Mucosa of gallbladder (tissue), 1 donor: ENCODE measurements at regions not wholly inside any gene's neighbourhood (a gene's known extent, or its start where the extent isn't known, plus 50 kb on each side); places are given as distances from the start of the nearest gene placed in this dataset.

Experiments used
- DNase-seq: peaks from one replicate; pipeline ENCODE4 v3.0.0-alpha.2; 2020; ENCODE audit warnings: low spot score
- donor health status: DM: no; HTN: no; CAD: no.

DNA sequence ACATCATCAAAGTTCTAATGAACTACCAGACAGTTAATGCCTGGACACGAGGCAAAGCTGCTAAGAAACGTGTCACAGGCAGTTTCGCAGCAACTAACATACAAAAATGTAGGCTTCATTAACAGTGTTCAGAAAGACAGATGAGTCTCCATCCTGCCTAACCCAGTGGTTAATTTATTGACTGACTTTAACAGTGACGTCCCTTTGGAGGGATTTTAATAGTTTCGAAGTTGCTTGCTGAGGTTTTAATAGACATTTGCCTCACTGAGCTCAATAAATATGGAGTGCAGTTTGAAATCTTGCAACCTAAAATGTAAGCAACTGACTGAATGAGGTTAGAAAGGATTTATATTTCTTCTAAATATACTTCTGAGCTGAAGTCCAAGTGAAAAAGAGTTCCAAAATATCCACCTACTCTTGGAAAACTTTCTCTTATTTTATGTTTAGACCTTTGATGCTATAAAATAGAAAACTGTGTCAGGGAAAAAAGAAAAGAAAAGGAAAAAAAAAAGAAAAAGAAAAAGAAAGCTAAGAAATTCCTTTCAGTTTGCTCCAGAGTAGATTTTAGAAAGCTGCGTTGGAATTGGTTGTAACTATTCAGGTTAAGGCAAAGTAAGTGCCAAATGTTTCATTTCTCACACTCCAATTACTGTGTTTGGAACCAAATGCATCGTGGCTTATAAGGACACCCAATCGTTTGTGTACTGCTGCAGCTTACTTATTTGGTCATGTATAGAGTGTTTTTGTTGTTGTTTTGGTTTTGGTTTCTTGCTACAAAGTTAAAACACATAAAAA is 2016.6 kb downstream of the MAT2B start:
- no peak for DNase-seq

DNA sequence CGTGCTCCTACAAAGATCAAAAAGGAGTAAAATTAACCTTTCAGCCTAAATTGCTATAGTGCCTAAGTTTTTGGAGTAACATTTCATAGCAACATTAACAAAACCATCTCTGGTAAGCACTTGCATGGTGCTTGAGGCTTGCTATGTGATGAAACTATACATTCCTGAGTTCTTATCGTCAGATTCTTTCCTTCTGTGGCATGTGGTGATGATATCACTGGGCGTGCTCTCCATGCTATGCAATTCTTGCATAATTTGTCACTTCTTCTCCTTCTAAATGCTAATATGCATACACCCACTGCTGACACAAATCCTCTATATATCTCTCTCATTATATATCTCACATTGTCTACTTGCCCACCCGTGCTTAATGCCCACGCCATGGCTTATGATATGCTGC is 2019.9 kb downstream of the MAT2B start:
- DNase-seq, result no peak

DNA sequence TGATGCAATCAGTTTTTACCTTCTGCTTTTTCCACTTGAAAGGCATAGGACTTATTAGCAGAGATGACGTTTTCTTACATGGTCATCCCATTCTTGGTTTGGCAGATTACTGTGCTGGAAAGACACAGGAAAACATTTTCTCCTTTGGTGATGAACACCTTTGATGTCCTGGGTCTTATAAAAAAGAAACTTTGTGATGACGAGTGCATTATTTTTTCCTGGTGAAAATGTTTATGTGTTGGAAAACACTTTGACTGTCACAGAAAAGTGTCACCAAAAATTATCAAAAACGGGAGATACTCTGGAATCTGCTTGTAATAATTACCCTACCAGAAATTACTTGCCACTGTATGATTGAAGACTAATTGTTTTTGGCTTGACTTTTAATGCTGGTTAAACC is 2020.9 kb downstream of the MAT2B start:
- DNase-seq, result no peak

DNA sequence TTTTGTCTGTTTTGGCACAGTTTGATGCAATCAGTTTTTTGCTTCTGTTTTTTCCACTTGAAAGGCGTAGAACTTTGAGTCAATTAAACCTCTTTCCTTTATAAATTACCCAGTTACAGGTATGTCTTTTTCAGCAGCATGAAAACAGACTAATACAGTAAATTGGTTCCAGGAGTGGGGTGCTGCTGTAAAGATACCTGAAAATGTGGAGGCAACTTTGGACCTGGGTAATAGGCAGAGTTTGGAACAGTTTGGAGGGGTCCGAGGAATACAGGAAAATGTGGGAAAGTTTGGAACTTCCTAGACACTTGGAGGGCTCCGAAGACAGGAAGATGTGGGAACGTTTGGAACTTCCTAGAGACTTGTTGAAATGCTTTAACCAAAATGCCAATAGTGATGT is 2022.2 kb downstream of the MAT2B start:
- no peak for DNase-seq

DNA sequence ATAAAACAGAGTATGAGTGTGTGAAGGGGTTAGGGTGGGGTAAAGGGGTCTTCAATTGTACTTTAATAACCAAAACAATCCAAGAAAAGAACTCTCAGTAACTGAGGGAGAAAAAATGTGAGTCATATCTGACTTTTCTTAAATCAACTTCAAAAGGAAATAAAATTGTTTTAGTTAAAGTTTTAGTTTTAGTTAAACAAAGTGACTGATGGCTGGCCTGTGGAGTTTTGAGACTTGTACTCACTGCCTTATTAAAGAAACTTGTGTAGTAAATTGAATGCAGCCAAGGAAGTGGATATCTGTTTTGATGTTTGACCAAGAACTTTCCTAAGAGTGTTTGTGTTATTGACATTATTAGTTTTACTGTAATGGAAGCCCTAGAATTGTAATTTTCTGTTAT is 2032.6 kb downstream of the MAT2B start:
- DNase-seq, result no peak

DNA sequence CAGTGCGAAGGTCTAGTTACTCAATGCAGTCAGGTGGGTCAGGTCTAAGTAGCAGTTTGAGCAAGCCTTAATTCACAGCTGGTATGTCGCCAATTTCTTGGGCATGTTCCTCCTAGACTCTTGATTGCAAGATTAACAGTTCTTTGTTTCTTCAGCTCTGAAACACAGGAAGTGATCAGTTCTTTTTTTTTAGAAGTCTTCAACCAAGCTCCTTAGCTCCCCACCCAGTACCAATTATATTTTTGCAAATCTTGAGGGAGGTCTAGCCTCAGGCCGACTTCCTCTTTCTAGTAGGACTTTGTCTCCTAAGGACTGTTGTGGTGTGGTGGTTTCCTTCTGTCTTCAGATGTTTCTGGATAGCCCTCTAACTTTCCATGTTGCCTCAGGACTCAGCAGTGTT is 2054.2 kb downstream of the MAT2B start:
- DNase-seq, result no peak

DNA sequence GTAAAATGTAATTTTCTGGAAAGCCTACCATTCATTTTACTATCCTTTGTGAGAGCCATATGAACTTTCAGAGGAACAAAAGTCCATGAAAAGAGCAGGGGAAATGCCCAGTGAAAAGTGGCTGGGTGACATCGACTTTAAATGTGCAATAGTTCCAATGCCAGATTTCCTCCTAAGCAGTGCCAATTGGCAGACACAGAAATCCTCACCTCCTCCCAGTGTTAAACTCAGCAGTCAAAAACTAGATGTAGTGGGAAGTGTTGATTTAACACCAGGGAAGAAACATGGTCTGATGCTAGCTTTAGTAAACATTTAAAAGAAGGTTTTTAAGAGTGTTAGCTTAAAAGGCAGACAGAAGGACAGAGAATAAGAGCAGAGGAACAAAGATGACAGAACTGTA is 2055.2 kb downstream of the MAT2B start:
- no peak for DNase-seq

DNA sequence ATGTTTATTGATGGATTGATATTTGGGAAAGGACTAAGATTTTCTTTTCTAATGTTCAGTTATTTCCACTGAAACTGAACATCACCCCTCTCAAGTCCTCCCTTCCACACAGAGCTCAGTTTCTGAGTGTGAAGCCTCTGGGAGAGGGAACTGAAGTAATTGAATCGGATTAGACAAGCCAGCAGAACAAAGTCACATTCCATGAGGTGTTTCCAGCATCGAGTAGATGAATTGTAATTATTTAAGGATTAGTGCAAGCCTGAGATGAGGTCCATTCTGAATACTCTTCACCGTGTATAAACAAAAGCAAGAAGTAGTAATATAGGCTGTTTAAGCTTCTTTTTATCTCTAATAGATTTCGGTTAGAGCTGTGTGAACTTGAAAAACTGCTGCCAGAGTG is 2060.5 kb downstream of the MAT2B start:
- no peak for DNase-seq

DNA sequence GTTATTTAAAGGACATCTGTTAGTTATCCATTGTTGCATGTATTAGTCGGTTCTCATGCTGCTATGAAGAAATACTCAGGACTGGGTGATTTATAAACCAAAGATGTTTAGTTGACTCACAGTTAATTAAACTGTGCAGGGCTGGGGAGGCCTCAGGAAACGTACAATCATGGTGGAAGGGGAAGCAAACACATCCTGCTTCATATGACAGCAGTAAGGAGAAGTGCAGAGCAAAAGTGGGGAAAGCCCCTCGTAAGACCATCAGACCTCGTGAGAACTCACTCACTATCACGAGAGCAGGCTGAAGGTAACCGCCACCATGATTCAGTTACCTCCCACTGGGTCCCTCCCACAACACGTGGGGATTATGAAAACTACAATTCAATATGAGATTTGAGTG is 2064.1 kb downstream of the MAT2B start:
- DNase-seq, result no peak

DNA sequence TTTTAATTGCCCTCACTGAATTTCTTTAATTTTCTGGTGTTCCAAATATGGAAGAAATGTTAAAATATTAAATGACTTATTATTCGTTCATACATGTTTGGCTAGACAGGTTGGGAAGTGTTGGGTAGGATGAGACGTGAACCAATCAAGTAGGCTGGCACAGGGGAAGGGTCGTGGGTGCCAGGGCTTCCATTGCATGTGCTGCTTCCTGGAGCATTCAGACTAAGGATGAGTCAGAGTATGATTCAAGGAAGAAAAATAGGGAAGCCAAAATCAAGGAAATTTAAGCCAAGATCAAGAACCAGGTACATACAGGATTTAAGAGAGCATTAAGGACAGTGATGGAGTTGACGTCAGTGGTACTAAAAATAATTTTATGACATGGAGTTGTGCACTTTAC is 2068.0 kb downstream of the MAT2B start:
- DNase-seq, result no peak

DNA sequence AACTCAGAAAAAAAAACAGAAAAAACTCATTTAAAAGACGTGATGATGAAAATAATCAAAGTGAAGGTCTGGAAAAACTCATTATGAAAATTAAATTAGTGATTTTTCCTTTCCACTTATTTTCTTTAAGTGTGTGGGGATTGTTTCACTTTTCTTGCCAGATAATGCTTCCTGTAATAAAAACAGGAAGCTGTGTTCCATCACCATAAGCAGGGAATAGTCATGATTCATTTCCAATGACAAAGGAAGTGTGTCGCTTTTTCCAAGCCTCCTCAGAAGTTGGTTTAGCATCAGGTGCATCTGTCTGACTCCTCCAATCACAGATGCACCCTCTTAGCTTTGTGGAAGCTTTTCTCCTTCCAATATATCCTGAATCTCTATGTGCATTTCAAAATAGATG is 2068.7 kb downstream of the MAT2B start:
- no peak for DNase-seq

DNA sequence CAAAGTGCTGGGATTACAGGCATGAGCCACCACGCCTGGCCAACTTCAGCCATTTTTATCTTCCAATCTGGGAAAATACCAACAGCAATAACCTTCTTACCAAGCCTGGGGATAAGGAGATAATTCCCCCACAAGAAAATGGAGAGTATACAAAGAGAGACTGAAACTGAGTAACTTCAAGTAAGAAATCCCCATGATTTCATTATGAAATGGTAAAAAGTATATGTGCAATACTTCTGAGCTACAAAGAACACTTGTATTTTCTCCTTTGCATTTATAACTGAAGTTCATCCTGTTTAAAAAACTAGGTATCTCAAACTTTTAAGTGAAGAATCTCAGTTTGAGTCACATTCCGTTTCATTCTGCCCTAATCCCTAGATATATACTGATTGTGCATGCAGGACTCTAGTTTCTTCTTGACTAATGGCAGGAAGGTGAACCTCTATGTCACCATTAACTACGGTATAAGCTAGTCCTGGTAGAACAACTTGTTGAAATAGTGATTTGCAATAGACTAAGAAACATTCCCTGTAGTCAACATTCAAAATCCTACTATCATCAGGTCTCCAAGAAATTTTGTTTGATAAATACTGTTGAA is 2071.4 kb downstream of the MAT2B start:
- DNase-seq, result no peak

DNA sequence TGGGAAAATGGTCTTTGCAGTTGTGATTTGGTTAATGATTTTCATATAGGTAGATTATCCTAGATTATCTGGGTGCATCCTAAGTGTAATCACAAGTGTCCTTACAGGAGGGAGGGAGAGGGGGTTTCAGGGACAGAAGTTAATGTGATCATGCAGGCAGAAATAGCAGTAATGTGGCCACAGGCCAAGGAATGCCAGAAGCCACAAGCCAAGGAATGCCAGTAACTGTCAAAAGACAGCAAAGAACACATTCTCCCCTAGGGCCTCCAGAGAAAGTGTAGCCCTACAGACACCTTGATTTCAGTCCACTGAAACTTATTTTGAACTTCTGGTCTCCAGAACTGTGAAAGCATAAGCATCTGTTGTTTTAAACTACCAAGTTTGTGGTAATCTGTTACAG is 2074.5 kb downstream of the MAT2B start:
- no peak for DNase-seq

DNA sequence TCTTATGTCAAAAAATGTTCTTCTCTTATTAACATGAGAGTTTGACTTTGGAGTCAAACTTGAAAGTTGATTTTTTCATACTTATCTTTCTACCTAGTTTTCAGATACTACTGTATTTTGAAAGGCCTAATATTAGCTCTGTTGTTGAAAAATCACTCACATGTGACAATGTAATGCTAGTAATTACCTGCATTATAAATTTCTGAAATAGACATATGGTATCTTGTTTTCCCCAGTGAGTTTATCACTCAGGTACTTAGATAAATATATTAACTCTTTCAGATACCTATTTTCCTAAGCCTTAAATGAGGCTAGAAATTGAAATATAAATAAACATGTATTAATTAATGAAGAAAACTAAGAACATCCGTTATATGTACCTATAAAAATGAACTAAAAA is 2089.3 kb downstream of the MAT2B start:
- DNase-seq, result no peak

DNA sequence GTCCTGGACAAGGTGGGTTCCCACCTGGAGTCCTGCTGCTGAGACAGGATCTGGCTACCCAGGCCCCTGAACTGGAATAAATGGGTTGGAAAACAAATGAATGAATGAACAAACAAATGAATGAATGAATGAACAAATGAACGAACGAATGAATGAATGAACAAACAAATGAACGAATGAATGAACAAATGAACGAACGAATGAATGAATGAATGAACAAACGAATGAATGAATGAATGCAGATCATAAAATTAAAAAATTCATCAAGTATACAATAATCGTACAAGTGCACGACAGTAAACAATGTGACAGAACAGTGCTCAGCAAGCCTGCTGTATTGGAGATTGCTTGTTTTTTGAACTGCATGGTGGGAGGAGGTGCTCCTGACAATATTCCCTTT is 2097.1 kb downstream of the MAT2B start:
- no peak for DNase-seq

DNA sequence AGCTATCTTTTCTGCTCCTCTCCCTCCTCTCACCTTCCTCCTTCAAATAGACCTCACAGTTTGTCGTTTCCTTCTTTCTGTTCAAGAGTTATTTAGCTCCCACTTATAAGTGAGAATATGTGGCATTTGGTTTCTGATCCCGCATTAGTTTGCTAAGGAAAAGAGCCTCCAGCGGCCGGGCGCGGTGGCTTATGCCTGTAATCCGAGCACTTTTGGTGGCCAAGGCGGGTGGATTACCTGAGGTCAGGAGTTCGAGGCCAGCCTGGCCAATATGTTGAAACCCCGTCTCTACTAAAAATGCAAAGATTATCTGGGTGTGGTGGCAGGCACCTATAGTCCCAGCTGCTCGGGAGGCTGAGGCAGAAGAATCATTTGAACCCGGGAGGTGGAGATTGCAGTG is 2101.6 kb downstream of the MAT2B start:
- no peak for DNase-seq

DNA sequence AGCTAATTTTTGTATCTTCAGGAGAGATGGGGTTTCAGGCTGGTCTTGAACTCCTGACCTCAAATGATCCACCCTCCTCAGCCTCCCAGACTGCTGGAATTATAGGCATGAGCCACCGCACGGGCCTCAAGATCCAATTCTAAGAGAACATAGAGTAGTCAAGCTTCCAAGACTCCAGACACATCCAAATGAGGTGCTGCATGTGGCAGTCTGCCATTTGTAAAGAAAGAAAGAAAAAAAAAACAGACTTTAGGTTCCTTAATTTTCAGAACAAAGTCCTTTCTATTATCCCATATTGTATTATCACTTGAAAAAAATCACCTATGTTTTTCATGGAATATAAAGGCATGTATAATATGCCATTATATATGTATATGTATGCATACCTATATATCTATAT is 2104.5 kb downstream of the MAT2B start:
- no peak for DNase-seq

DNA sequence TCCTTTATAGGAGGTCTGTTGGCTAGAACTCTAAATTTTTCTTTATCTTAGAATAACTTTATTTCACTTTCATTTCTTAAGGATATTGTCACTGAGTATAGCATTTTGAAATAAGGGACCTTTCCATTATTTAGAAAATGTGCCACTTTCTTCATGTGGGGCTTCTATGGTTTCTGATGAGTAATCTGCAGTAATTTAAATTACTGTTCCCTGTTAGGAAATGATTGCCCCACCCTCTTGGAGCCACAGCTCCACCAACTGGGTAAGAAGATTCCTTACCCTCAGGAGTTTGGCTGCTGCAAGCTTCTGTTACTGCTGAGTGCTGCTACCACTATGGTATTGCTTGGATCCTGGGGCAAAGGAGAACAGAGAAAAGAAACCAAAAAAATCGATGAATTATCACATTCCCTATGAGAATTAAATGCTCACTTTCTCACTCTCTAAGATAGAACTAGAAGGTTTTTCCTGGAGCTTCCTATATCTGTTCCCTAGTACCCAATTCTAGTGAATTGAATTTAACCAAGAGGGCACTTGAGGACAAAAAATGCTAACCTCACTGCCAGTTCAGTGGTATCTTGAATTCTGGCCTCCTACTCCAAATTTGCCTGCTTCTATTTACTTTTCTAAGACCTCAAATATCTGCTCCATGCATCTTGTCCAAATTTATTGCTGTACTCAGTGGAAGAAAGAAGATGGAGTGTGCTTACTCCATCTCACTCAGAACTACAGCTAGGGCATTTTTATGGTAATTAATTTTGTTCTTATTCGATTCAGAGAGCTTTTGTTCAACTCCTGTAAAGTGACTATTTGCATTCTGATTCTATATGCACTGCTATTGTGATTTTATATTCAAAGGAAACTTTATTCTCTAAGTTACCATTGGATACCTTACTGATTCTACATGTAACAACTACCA is 2111.3 kb downstream of the MAT2B start:
- DNase-seq, result no peak

DNA sequence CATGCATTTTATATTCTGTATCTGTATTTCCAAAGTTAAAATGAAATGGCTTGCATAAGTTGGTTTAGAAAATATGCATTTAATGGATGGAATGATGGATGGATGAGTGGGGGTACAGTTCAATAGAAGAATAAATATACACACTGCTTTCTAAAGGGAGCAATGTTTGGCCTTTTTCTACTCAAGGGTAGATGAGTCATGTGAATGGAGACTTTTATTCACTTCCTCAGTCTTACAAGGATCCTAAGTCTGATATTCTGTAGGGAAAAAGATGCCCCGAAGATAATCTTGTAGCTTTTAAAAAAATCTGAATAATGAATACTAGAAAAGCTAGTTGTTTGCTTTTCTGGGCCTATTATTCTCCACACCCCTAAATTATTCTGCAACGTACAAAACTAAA is 2112.1 kb downstream of the MAT2B start:
- no peak for DNase-seq

DNA sequence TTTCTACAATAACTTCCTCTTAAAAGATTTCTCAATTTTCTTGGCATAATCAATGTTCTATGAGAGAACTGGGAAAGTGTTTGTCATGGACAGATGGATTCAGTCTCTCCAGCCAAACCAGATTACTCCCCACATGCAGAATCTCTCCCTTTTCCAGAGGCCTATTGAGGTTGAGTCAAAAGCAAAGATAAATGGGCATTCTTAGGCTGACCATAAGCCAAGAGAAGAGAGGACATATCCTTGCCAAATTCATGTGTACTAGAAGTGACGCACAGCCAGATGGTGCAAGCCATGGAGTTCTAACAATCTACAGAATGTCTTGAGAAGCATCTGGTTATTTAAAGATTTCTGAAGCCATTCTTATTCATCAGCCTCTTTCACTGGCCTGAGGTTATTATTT is 2115.0 kb downstream of the MAT2B start:
- peak; percentile 31 for DNase-seq

DNA sequence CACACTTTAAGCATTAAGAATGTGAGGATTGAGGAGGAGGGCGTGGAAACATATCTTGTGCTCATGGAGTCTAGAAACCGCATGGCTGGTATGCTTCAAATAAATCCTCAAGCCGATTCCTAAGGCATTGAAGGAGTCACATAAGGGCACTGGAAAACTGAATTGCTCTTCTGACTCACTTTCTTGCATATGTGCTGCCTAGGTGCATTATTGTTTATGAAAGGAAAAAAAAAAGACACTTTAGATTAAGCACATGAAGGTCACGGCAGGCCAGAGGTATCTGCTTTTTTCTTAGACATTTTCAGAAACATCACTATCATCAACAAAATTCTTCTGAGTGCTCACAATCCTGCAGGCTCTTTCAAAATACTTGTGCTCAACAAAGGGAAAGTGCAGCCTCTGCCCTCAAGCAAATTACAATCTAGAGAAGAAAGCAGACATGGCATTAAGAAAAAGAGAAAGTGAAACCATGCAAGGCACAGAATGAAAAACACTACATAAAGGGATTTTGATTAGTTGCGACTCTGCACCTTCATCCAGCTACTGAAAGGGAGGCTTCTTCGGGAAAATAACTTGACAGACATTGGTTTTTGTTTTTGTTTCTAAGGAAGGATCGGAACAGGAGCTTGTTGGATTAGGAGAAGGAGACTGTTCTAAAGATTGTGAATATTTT is 2117.6 kb downstream of the MAT2B start:
- no peak for DNase-seq
